D721Med (cell line): ENCODE measurements at regions not wholly inside any gene's neighbourhood (a gene's known extent, or its start where the extent isn't known, plus 50 kb on each side); places are given as distances from the start of the nearest gene placed in this dataset.

Source experiments
- DNase-seq: peaks from one replicate; pipeline ENCODE4 v3.0.0; 2011; ENCODE audit warnings: low spot score; ENCODE audit not compliant: insufficient read length
- FAIRE-seq: peaks from 2 replicates; lab custom pipeline; 2011; peaks lifted over from hg19 to GRCh38; lab: Jason Lieb, UNC
- CTCF ChIP-seq: IDR thresholded peaks from 2 replicates; pipeline ENCODE4 v1.5.1; 2012; ENCODE audit warnings: mild to moderate bottlenecking, control low read depth; ENCODE audit not compliant: insufficient read depth; ENCODE audit errors: missing control alignments

GRCh38 chr4:142922720-142923119 is 76.6 kb upstream of the INPP4B start:
- DNase-seq (no peak), FAIRE-seq (no peak)
- TF ChIP-seq CTCF = no peak

- no peak for TF ChIP-seq CTCF
- DNase-seq (no peak), FAIRE-seq (no peak)
Observed at GRCh38 chr4:142923619-142924018, 77.5 kb upstream of the INPP4B start.

- FAIRE-seq = no peak
- TF ChIP-seq CTCF = no peak
- no peak for DNase-seq
Observed at GRCh38 chr4:142925161-142925560, 79.1 kb upstream of the INPP4B start.

- DNase-seq (no peak), FAIRE-seq (no peak)
- TF ChIP-seq CTCF = no peak
Observed at GRCh38 chr4:142927721-142928120, 81.6 kb upstream of the INPP4B start.

GRCh38 chr4:142929526-142929925 is 83.4 kb upstream of the INPP4B start:
- no peak for DNase-seq
- no peak for FAIRE-seq
- no peak for TF ChIP-seq CTCF

- no peak for FAIRE-seq
Observed at GRCh38 chr4:142933207-142933606, 87.1 kb upstream of the INPP4B start.

More at GRCh38 chr4:142933207-142933606, 87.1 kb upstream of the INPP4B start:
- no peak for DNase-seq
- no peak for TF ChIP-seq CTCF
